ENCODE measurements at regions not wholly inside any gene's neighbourhood (a gene's known extent, or its start where the extent isn't known, plus 50 kb on each side); places are given as distances from the start of the nearest gene placed in this dataset.

DNA sequence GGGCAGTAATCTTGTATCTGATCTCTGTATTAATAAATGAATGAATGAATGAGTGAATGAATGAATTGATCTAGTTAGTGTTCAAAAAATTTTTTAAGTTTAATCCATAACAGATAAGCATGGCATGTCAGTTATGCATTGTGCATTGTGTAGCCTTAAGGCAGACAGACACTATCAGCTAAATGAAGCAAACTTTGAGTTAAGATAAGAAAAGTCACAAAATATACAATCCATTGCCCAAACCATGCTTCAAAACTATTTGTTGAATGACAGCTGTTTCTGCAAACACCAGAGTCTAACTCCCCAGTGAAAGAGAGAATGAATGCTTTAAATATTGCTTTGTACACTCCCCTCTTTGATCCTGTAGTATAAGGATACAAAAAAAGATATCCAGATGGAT is 314.3 kb upstream of the ETAA1 start:
- ChIA-PET CTCF (no interaction called here), POLR2A (no interaction called here)
- no peak overlapping the region for H2AFZ ChIP-seq (ENCODE audit: insufficient read depth, low read depth, low read length, poor library complexity, severe bottlenecking)
- Mint-ChIP-seq H3K27me3 (no peaks in the 10 kb centered on the region), H3K27ac (no peak overlapping the region), H3K4me1 (no peaks in the 10 kb centered on the region), H3K4me3 (no peak overlapping the region), H3K9me3 (ENCODE audit: insufficient read depth) (peaks cover 2% of the 10 kb centered on the region)
- H3K4me2 ChIP-seq (replicated peaks; ENCODE audit: low read depth, low read length, poor library complexity, severe bottlenecking) = no peak overlapping the region
- no peaks in the 10 kb centered on the region for H3K27me3 ChIP-seq (replicated peaks in 1 of 4; ENCODE audit: control extremely low read depth in 1 of 4, control insufficient read depth in 3 of 4, insufficient read depth in 4 of 4, low read length in 3 of 4)
- intact Hi-C loops (cut with micrococcal nuclease) = no loop called here
- H3K9me3 ChIP-seq (ENCODE audit: control extremely low read depth in 1 of 3, control insufficient read depth in 2 of 3, insufficient read depth in 1 of 3, low read length in 2 of 3) = no peaks in the 10 kb centered on the region
- H4K20me1 ChIP-seq (ENCODE audit: control insufficient read depth, insufficient read depth, low read length, poor library complexity, severe bottlenecking) = no peaks in the 10 kb centered on the region
- no peak overlapping the region for H3K27ac ChIP-seq (ENCODE audit: low read length in 2 of 2)
- ATAC-seq (ENCODE audit: low read depth) = no peak
- no peaks in the 10 kb centered on the region for H3K36me3 ChIP-seq (replicated peaks in 1 of 2; ENCODE audit: control extremely low read depth in 1 of 2, control insufficient read depth in 1 of 2, extremely low read depth in 1 of 2, insufficient read depth in 2 of 2, low read length in 1 of 2)
- no peaks in the 10 kb centered on the region for H3K4me1 ChIP-seq (ENCODE audit: control insufficient read depth in 2 of 2, insufficient read depth in 2 of 2, low read length in 2 of 2)
- H3K79me2 ChIP-seq (ENCODE audit: control insufficient read depth, insufficient read depth, low read length) = no peaks in the 10 kb centered on the region
- DNase-seq = no peak
- H3K4me3 ChIP-seq (ENCODE audit: control extremely low read depth in 1 of 5, extremely low read depth in 1 of 5, insufficient read depth in 1 of 5, low read depth in 2 of 5, low read length in 4 of 5) = no peak overlapping the region
- TF ChIP-seq, protein P1, sequence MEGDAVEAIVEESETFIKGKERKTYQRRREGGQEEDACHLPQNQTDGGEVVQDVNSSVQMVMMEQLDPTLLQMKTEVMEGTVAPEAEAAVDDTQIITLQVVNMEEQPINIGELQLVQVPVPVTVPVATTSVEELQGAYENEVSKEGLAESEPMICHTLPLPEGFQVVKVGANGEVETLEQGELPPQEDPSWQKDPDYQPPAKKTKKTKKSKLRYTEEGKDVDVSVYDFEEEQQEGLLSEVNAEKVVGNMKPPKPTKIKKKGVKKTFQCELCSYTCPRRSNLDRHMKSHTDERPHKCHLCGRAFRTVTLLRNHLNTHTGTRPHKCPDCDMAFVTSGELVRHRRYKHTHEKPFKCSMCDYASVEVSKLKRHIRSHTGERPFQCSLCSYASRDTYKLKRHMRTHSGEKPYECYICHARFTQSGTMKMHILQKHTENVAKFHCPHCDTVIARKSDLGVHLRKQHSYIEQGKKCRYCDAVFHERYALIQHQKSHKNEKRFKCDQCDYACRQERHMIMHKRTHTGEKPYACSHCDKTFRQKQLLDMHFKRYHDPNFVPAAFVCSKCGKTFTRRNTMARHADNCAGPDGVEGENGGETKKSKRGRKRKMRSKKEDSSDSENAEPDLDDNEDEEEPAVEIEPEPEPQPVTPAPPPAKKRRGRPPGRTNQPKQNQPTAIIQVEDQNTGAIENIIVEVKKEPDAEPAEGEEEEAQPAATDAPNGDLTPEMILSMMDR (IDR thresholded peaks at IDR 0.05) = no peak
- no peak for TF ChIP-seq EZH2 (IDR thresholded peaks at IDR 0.05; ENCODE audit: borderline replicate concordance, insufficient read depth, low read depth, low read length, poor library complexity, severe bottlenecking)
- H3K9ac ChIP-seq (ENCODE audit: low read length) = no peak overlapping the region

DNA sequence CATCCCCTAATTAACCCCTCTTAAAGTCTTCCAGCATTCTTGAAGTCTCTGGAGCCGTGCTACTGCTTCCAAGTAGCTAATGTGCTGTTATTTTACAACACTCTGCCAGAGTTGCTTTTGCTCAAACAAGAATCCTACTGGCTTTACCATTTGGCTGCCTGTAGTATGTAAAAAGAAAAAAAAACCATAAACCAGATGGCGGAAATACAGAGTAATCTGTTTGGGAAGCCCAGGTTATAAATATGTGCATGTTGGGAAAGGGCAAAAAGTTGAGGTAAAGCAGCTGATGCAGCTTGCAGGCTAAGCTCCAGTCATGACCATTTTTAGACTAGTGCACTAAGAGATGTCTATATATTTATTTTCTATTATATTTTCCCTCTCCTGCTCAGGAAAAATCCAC is 313.2 kb upstream of the ETAA1 start:
- Mint-ChIP-seq H3K9me3 (ENCODE audit: insufficient read depth) (peaks cover 2% of the 10 kb centered on the region), H3K4me3 (no peak overlapping the region), H3K27me3 (no peaks in the 10 kb centered on the region), H3K4me1 (no peaks in the 10 kb centered on the region), H3K27ac (no peak overlapping the region)
- Histone ChIP-seq H3K4me1 (ENCODE audit: control insufficient read depth in 2 of 2, insufficient read depth in 2 of 2, low read length in 2 of 2) (no peaks in the 10 kb centered on the region), H4K20me1 (ENCODE audit: control insufficient read depth, insufficient read depth, low read length, poor library complexity, severe bottlenecking) (no peaks in the 10 kb centered on the region), H3K9me3 (ENCODE audit: control extremely low read depth in 1 of 3, control insufficient read depth in 2 of 3, insufficient read depth in 1 of 3, low read length in 2 of 3) (no peaks in the 10 kb centered on the region), H3K4me3 (ENCODE audit: control extremely low read depth in 1 of 5, extremely low read depth in 1 of 5, insufficient read depth in 1 of 5, low read depth in 2 of 5, low read length in 4 of 5) (no peak overlapping the region), H3K27ac (ENCODE audit: low read length in 2 of 2) (no peak overlapping the region), H3K27me3 (replicated peaks in 1 of 4; ENCODE audit: control extremely low read depth in 1 of 4, control insufficient read depth in 3 of 4, insufficient read depth in 4 of 4, low read length in 3 of 4) (no peaks in the 10 kb centered on the region), H2AFZ (ENCODE audit: insufficient read depth, low read depth, low read length, poor library complexity, severe bottlenecking) (no peak overlapping the region), H3K79me2 (ENCODE audit: control insufficient read depth, insufficient read depth, low read length) (no peaks in the 10 kb centered on the region), H3K4me2 (replicated peaks; ENCODE audit: low read depth, low read length, poor library complexity, severe bottlenecking) (no peak overlapping the region), H3K9ac (ENCODE audit: low read length) (no peak overlapping the region), H3K36me3 (replicated peaks in 1 of 2; ENCODE audit: control extremely low read depth in 1 of 2, control insufficient read depth in 1 of 2, extremely low read depth in 1 of 2, insufficient read depth in 2 of 2, low read length in 1 of 2) (no peaks in the 10 kb centered on the region)
- no CpG with 5 or more reads among the region's 2 CpGs for WGBS (ENCODE audit: insufficient coverage)
- ATAC-seq (ENCODE audit: low read depth) (no peak), DNase-seq (no peak)
- ChIA-PET CTCF (no interaction called here), POLR2A (no interaction called here)
- TF ChIP-seq EZH2 (IDR thresholded peaks at IDR 0.05; ENCODE audit: borderline replicate concordance, insufficient read depth, low read depth, low read length, poor library complexity, severe bottlenecking) = no peak
- TF ChIP-seq, protein P1 (IDR thresholded peaks at IDR 0.05) = no peak
- intact Hi-C loops (cut with micrococcal nuclease) = no loop called here
